ENCODE measurements at regions not wholly inside any gene's neighbourhood (a gene's known extent, or its start where the extent isn't known, plus 50 kb on each side); places are given as distances from the start of the nearest gene placed in this dataset.

- Histone ChIP-seq H3K56ac (ENCODE audit: insufficient read length, low read depth, low read length) (no peak overlapping the region), H3K4me2 (ENCODE audit: insufficient read depth, insufficient read length, low read length) (no peak overlapping the region), H3K14ac (ENCODE audit: insufficient read depth, low read length) (no peak overlapping the region), H3T11ph (ENCODE audit: low read length) (no peak overlapping the region), H3K79me2 (ENCODE audit: insufficient read depth, low read length) (no peaks in the 10 kb centered on the region), H3K79me1 (ENCODE audit: insufficient read depth, low read depth, low read length, poor library complexity, severe bottlenecking) (no peaks in the 10 kb centered on the region), H4K91ac (ENCODE audit: insufficient read length, low read depth, low read length) (no peak overlapping the region), H4K20me1 (ENCODE audit: control insufficient read depth, insufficient read depth, insufficient read length) (no peaks in the 10 kb centered on the region), H3K27ac (ENCODE audit: insufficient read length, low read depth, low read length) (no peak overlapping the region), H2BK12ac (ENCODE audit: insufficient read length, low read depth, low read length) (no peak overlapping the region), H3K18ac (ENCODE audit: insufficient read length, low read depth, low read length) (no peak overlapping the region), H2AK5ac (ENCODE audit: insufficient read length, low read length) (no peak overlapping the region), H4K8ac (replicated peaks; ENCODE audit: insufficient read length, low read depth, low read length) (no peak overlapping the region), H2BK5ac (ENCODE audit: insufficient read length, low read length) (no peak overlapping the region), H2AFZ (ENCODE audit: low read length) (no peak overlapping the region), H3K23ac (ENCODE audit: insufficient read length, low read depth, low read length) (no peak overlapping the region), H3K4me1 (ENCODE audit: insufficient read depth, low read length) (no peaks in the 10 kb centered on the region), H3K27me3 (ENCODE audit: insufficient read depth, low read length) (no peaks in the 10 kb centered on the region), H2BK120ac (ENCODE audit: low read depth, low read length, poor library complexity, severe bottlenecking) (no peak overlapping the region), H3K9ac (ENCODE audit: extremely low read depth, insufficient read length, low read length) (no peak overlapping the region), H3K9me3 (ENCODE audit: control insufficient read depth, low read depth, low read length) (no peaks in the 10 kb centered on the region), H3K23me2 (ENCODE audit: insufficient read length, low read depth, low read length, poor library complexity, severe bottlenecking) (no peaks in the 10 kb centered on the region), H2BK20ac (ENCODE audit: low read depth, low read length, poor library complexity, severe bottlenecking) (no peak overlapping the region), H4K5ac (ENCODE audit: insufficient read length, low read depth, low read length) (no peak overlapping the region), H2BK15ac (ENCODE audit: low read depth, low read length) (no peak overlapping the region), H3K4ac (ENCODE audit: low read depth, low read length) (no peak overlapping the region)
- Mint-ChIP-seq H3K4me1 (peaks cover 10 to 11% of the 10 kb centered on the region in 2 experiments), H3K27ac (no peak overlapping the region), H3K4me3 (no peak overlapping the region), H3K9me3 (no peaks in the 10 kb centered on the region; a peak in 1 of 5 replicates), H3K27me3 (ENCODE audit: low read depth) (no peaks in the 10 kb centered on the region; the same call in 1 of the 2 replicates), H3K36me3 (ENCODE audit: insufficient read depth in 1 of 3, low read depth in 3 of 3) (no peaks in the 10 kb centered on the region; a peak in 1 of 7 replicates)
- WGBS (ENCODE audit: extremely low coverage, insufficient read length, low lambda C conversion rate), result no CpG with 5 or more reads among the region's 3 CpGs
- DNase-seq, result no peak
- TF ChIP-seq, protein P1, sequence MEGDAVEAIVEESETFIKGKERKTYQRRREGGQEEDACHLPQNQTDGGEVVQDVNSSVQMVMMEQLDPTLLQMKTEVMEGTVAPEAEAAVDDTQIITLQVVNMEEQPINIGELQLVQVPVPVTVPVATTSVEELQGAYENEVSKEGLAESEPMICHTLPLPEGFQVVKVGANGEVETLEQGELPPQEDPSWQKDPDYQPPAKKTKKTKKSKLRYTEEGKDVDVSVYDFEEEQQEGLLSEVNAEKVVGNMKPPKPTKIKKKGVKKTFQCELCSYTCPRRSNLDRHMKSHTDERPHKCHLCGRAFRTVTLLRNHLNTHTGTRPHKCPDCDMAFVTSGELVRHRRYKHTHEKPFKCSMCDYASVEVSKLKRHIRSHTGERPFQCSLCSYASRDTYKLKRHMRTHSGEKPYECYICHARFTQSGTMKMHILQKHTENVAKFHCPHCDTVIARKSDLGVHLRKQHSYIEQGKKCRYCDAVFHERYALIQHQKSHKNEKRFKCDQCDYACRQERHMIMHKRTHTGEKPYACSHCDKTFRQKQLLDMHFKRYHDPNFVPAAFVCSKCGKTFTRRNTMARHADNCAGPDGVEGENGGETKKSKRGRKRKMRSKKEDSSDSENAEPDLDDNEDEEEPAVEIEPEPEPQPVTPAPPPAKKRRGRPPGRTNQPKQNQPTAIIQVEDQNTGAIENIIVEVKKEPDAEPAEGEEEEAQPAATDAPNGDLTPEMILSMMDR (conservative IDR thresholded peaks at IDR 0.05), result no peak
These were observed 143.4 kb upstream of the MAGI3 start for GRCh38 chr1:113246929-113247328.
